HG02852 (cell line): ENCODE measurements at regions not wholly inside any gene's neighbourhood (a gene's known extent, or its start where the extent isn't known, plus 50 kb on each side); places are given as distances from the start of the nearest gene placed in this dataset.
"Not testable (repeated sequence)": the region's sequence is repeated elsewhere in the genome, so short reads cannot be mapped to it uniquely, and the experiment has no call there.

Source experiments
- ATAC-seq: cut with Tn5 transposase; IDR thresholded peaks from one replicate; pipeline ENCODE4 v1.9.1; 2021; ENCODE audit warnings: mild to moderate bottlenecking, moderate library complexity; ENCODE audit not compliant: unreplicated experiment

DNA sequence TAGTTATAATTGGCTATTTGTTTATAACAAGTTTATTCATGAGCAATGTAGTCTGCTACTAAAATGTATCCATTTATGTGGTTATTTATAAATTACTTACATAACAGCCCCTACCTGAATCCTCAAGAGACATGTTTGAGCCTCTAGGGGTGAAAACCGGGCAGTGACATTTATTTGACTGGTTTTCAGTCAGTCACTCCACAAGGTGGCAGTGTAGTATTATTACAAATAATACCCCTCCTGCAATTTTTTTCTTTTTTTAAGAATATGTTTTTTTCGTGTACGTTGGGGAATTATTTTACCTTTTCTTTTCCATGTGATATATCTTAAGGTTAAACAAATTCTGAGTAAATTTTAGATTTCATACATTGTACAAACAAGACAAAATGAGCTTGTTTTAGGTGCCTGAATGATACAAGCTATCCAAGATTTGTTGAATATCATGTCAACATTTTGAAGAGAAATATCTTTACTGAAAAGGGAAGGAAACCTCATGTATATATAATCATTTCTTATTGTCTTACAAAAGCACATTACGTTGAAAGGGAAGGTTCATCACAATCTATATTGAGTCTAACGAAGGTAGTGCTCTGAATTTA lies 598.7 kb upstream of the TECRL start:
- ATAC-seq: no peak

DNA sequence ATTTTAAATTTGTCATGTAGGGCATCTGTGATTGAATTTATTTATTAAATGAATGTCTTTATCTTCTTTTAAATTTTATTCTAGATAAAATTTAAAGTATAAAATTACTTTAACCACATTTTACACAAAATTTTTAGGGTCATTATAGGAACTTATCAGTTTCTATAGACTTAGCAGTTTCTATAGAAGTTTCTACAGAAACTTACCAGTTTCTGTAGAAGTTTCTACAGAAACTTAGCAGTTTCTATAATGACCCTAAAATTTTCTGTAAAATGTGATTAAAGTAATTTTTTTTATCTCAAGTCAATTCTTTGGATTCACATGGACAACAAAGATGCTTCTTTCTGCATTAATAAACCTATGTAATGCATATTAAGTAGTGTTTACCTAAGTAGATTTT lies 565.9 kb upstream of the TECRL start:
- no peak for ATAC-seq

GRCh38 chr4:64969081-64969480 lies 559.8 kb upstream of the TECRL start:
- no peak for ATAC-seq

GRCh38 chr4:64967286-64967685 lies 558.0 kb upstream of the TECRL start:
- ATAC-seq: no peak

GRCh38 chr4:64960516-64960915 lies 551.3 kb upstream of the TECRL start:
- ATAC-seq: no peak

GRCh38 chr4:64940698-64941097 lies 531.4 kb upstream of the TECRL start:
- ATAC-seq: no peak

DNA sequence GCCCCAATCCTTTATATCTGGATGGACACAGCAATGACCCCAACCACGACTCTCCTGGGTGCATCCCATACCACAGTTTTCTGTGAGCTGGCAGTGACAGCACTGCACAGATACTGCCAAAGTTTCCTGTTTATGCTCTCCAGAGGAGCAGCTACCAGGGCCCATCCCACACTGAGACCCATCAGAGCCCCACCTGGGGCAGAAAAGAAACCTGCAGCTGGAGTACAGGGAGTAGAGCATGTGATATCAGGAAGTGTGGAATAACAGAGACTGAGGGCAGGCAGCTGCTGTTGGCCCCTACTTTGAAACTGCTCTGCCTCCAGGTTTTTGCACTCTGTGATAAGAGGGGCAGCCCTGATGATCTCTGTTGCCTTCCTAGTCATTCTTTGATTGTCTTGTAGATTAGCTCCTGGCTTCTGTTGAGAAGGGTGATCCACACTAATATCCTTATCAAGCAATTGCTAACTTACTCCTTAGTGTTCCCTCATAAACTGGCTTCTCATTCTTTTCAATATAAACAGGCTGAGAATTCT lies 526.3 kb upstream of the TECRL start:
- no peak for ATAC-seq

GRCh38 chr4:64911846-64912245 lies 502.6 kb upstream of the TECRL start:
- ATAC-seq: no peak

- ATAC-seq: no peak
Observed at GRCh38 chr4:64903986-64904385, 494.7 kb upstream of the TECRL start.

DNA sequence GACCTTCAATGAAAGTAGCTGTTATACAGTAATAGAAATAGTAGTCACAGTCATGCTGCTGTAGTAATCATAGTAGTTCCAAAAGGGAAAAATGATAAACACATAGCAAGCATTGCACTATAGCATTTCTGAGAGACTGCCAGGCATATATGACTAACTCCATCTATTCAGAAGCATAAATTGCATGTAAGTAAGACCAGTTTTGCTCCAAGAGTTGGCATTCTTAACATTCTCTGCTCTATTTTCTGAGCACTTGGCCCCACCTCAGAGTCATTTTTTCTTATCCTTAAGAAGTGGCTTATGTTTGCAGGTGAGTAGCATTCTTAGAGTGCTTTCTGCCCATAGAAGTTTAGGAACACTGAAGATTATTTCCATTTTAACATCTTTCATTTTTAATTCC lies 490.3 kb upstream of the TECRL start:
- no peak for ATAC-seq

DNA sequence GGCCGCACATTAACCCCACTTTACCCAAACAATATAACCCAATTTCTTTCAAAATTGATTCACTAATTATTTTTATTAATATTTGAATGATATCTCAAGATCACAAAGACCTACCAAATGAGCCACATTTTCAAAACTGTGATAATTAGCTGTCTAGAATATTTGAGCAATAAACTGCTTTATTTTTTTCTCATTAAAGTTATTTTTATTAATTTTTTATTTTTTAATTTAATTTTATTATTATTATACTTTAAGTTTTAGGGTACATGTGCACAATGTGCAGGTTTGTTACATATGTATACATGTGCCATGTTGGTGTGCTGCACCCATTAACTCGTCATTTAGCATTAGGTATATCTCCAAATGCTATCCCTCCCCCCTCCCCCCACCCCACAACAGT lies 489.8 kb upstream of the TECRL start:
- ATAC-seq: not testable (repeated sequence)

- no peak for ATAC-seq
Observed at GRCh38 chr4:64897683-64898082, 488.4 kb upstream of the TECRL start.

DNA sequence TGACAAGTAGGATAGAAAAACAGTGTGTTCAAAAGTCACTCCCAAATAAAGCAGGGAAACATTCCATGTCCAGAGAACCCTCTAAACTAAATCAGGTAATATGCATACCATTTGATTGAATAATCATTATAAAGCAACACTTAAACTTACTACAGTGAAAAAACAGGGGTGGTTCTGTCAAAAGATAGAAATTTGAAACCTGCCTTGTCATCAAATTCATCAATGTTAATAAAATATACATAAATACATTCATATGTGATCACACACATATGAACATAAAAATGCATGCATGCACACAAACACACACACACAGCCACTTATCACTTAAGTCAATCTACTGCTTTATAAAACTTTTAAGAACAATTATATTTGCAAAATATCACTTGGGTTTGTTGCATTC lies 485.8 kb upstream of the TECRL start:
- no peak for ATAC-seq

DNA sequence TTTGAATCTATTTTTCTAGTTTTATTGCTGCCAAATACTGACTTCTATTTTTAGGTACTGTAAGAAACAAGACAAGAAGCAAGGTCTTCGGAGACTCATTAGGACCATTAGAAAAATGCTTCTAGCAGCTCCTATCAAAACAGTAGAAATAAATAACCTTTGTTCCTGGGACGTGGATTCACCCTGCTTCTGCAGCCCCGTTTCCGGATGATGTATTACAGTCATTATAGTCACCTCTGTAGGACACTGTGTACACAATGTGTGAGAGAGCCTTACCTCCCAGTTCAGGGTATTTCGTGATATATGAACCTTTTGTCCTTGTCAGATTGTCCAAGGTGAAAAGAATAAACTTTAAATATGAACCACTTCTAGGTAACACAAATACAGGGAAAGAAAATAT lies 484.0 kb upstream of the TECRL start:
- ATAC-seq: no peak

GRCh38 chr4:64889906-64890610 lies 480.8 kb upstream of the TECRL start:
- no peak for ATAC-seq

DNA sequence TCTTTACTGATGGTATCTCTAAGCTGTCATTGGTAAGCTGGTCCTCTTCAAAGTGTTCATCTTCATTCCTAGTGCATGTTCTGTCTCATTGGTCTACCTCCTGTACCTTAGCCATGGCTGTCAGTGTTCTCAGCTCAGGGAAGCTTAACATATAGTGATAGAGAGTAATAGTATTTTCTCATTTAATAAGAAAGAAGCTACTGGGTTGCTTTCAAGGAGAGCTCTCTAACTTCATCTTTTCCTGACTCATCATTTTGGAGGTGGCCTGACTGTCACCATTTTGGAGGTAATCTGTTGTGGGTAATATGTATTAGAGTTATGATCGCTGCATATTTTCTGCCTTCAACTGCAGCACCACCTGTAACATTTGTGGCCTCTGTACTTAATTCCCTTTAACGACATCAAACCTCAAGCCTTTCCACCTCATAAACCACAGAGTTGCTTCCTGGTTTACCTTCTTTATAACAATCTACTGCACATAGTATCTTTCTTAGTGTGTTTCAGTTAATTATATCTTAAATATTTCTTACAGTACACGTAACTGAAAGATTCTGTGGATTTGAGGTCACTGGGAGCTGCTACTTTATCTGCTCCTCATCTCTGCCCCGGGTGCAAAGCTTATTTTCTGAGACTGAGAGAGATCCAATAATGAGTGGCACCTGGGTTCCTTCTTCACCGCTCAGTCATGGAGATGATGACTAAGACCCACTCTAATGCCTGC lies 474.0 kb upstream of the TECRL start:
- ATAC-seq: no peak

GRCh38 chr4:64882311-64883086 lies 473.2 kb upstream of the TECRL start:
- ATAC-seq: no peak

GRCh38 chr4:64880557-64880956 lies 471.3 kb upstream of the TECRL start:
- ATAC-seq: no peak

- ATAC-seq: no peak
Observed at GRCh38 chr4:64876021-64876420, 466.8 kb upstream of the TECRL start.

- no peak for ATAC-seq
Observed at GRCh38 chr4:64870558-64870957, 461.3 kb upstream of the TECRL start.

- no peak for ATAC-seq
Observed at GRCh38 chr4:64857815-64858214, 448.6 kb upstream of the TECRL start.
